GM12875 (cell line): ENCODE measurements at regions not wholly inside any gene's neighbourhood (a gene's known extent, or its start where the extent isn't known, plus 50 kb on each side); places are given as distances from the start of the nearest gene placed in this dataset.

Experiments
- H3K4me3 ChIP-seq: one replicate; pipeline ENCODE4 v1.5.1; 2011; ENCODE audit warnings: low read depth, low read length, control low read depth
- CTCF ChIP-seq: IDR thresholded peaks from 2 replicates; pipeline ENCODE4 v1.5.1; 2011; ENCODE audit warnings: low read depth, mild to moderate bottlenecking, control low read depth, inconsistent platforms, low read length, moderate library complexity, borderline replicate concordance; ENCODE audit not compliant: insufficient read depth

DNA sequence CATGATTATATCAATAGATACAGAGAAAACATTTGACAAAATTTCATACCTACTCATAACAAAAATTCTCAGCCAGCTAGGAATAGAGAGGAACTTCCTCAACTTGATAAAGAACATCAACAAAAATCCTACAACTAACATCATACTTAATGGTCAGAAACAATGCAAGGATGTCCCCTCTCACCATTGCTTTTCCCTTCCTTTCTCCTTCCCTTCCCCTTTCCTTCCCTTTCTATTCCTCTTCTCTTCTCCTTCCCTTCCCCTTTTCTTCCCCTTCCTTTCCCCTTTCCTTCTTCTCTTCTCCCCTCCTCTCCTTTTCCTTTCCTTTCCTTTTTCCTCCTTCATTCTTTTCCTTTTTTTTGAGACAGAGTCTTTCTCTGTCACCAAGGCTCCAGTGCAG, 418.3 kb upstream of the B3GAT1 start:
- TF ChIP-seq CTCF, result no peak
- H3K4me3 ChIP-seq, result no peak overlapping the region

DNA sequence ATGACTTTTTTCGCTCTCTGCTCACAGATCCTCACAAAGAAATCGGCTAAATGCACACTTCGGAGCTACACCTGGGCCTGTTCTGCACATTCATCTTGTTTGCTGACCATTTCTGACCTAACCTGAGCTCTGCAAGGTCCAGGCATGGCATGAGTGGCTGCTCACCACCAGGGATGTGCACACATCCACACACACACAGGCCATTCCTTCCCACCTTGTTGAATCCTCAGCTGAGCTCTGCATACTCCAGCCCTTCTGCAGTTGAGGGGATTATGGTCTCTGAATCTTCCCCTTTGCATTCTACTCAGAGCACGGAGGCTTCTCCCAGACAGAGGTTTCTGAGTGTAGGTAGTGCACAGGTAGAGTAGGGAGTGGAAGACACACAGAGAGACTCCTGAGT, 411.9 kb upstream of the B3GAT1 start:
- H3K4me3 ChIP-seq, result no peak overlapping the region
- TF ChIP-seq CTCF, result no peak

DNA sequence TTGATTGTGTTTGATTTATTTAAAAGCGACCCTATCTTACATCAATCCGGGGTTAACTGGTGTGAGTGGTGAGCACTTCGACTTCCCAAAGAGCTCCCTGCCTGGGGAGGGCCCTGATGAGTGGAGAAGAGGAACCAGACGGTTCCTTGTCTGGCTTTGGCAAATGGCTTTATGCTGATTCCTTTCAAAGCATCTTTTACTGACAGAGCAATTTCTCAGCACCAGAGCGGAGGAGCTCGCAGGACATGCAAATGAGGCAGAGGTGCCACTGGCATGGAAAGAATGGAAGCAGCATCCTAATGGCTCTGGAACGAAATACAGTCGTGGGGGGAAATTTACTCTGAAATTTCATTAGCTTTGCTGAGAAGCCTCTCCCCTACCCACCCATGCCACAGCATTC, 410.9 kb upstream of the B3GAT1 start:
- TF ChIP-seq CTCF, result no peak

DNA sequence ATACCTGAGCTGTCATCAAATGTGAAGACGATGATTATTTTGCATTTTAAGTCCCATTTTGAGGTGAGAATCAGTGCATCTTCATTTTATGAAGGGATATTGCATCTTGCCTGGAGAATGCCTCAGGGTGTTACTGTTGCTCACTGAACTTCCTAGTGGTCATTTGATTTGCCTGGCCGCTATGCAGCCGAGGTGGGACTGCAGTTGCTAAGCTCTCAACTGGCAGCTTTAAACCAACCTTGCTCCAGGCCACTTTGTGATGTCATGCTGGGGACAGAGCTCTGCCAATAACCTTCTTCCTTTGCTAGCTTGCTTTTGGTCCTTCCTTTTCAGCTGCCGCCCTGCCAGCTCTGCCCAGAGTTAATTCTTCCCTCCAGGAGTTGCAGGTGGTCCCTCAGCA, 409.4 kb upstream of the B3GAT1 start:
- H3K4me3 ChIP-seq, result no peak overlapping the region
- TF ChIP-seq CTCF, result no peak

More for the DNA sequence above, 410.9 kb upstream of the B3GAT1 start:
- H3K4me3 ChIP-seq, result no peak overlapping the region

- no peak overlapping the region for H3K4me3 ChIP-seq
- no peak for TF ChIP-seq CTCF
Measured at GRCh38 chr11:134819041-134819440, 407.0 kb upstream of the B3GAT1 start.

GRCh38 chr11:134818516-134818915, 406.5 kb upstream of the B3GAT1 start:
- no peak overlapping the region for H3K4me3 ChIP-seq
- TF ChIP-seq CTCF, result no peak

GRCh38 chr11:134815404-134815803, 403.4 kb upstream of the B3GAT1 start:
- H3K4me3 ChIP-seq, result no peak overlapping the region
- no peak for TF ChIP-seq CTCF
